ENCODE measurements at regions not wholly inside any gene's neighbourhood (a gene's known extent, or its start where the extent isn't known, plus 50 kb on each side); places are given as distances from the start of the nearest gene placed in this dataset.

DNA sequence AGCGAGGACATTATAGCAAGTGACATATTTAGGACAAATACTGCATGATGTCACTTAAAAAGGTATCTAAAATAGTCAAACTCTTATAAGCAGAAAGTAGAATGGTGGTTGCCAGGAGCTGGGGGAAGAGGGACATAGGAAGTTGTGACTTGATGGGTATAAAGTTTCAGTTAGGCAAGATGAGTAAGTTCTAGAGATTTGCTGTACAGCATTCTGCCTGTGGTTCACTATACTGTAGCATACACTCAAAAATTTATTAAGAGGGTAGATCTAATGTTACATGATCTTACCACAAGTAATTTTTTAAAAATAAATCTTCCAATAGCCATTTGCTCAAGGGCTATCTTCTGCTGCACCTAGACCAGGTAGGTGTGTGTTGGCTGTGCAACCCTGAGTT is 78.1 kb upstream of the NPAS2 start:
- no peaks in the 10 kb centered on the region for H3K9me3 ChIP-seq
- no peak overlapping the region for H3K4me3 ChIP-seq (replicated peaks in 1 of 3)
- WGBS, 2 donors: 88 to 96% methylated on average over 1 of the region's 1 CpG
- no peaks in the 10 kb centered on the region for H3K4me1 ChIP-seq
- no peak for DNase-seq
- intact Hi-C loops (cut with DNase I): no loop called here
- H3K27me3 ChIP-seq: no peaks in the 10 kb centered on the region
- no peaks in the 10 kb centered on the region for H3K36me3 ChIP-seq
- TF ChIP-seq, protein P1, sequence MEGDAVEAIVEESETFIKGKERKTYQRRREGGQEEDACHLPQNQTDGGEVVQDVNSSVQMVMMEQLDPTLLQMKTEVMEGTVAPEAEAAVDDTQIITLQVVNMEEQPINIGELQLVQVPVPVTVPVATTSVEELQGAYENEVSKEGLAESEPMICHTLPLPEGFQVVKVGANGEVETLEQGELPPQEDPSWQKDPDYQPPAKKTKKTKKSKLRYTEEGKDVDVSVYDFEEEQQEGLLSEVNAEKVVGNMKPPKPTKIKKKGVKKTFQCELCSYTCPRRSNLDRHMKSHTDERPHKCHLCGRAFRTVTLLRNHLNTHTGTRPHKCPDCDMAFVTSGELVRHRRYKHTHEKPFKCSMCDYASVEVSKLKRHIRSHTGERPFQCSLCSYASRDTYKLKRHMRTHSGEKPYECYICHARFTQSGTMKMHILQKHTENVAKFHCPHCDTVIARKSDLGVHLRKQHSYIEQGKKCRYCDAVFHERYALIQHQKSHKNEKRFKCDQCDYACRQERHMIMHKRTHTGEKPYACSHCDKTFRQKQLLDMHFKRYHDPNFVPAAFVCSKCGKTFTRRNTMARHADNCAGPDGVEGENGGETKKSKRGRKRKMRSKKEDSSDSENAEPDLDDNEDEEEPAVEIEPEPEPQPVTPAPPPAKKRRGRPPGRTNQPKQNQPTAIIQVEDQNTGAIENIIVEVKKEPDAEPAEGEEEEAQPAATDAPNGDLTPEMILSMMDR (IDR thresholded peaks at IDR 0.05): no peak
- no peak for TF ChIP-seq POLR2A (IDR thresholded peaks at IDR 0.05)
- H3K27ac ChIP-seq: no peak overlapping the region

DNA sequence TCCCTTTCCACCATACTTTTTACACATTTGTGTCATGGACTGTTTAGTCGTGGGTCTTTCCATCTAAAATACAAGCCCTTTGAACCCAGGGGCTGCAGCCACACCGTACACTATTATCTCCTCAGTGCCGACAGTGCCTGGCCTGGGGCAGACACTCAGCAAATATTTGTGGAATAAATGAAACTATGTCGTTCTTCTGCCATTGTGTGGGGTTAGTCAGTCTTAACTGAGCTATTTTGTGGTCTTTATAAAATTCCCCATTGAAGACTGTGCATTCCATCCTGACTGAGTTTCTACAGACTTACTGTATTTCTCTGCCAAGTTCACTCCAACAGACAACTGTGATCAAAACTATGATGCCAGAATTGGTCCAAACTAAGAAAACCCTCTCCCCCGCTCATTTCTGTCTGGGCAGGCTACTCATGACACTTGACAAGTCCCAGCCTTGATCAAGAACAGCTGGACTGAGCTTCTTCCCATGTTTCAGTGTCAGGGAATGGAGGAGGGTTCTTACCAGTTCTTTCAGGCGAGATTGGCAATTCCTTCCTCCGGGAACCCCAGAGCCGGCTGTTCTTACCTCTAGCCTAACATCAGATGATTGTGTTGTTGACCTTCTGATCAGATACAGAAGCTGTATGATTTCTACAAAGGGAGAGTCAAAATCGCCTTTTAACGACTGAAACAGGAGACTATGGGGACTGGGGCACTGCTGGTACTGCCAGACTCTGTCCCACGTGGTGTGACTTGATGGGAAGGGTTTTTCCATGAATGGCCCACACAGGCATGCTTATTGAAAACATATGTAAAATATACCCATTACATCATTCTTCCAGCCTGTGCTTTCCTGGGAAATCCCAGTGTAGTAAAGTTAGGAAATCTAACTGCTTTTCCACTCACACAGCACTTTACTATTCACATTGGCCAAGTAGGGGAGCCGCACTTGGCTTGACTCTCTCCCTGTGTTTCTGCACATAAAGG is 77.4 kb upstream of the NPAS2 start:
- H3K4me1 ChIP-seq: no peaks in the 10 kb centered on the region
- no peaks in the 10 kb centered on the region for H3K36me3 ChIP-seq
- intact Hi-C loops (cut with DNase I): no loop called here
- H3K27me3 ChIP-seq: no peaks in the 10 kb centered on the region
- TF ChIP-seq POLR2A (IDR thresholded peaks at IDR 0.05): no peak
- TF ChIP-seq, protein P1 (IDR thresholded peaks at IDR 0.05): no peak
- no peaks in the 10 kb centered on the region for H3K9me3 ChIP-seq
- 74 to 77% methylated on average over 12 of the region's 12 CpGs for WGBS, 2 donors
- H3K4me3 ChIP-seq (replicated peaks in 1 of 3): no peak overlapping the region
- H3K27ac ChIP-seq: no peak overlapping the region
- no peak for DNase-seq

DNA sequence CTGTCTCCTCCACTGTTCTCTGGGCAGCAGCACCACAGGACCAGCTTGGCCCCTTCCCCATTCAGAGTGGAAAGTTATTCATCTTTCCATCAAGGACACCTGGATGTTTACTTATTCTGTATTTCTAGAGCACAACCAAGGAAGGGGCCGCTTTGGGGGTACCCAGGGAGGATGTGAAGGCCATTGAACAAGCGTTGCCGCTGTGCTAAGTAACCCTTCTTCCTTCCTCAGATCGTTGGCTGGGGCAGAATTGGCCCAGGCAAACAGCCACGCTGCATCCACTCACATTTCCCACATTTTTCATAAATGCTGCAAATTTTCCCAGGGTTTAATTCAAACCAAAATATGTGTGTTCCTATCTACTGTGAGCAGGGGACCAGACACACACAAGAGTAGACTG is 76.2 kb upstream of the NPAS2 start:
- no peak overlapping the region for H3K27ac ChIP-seq
- WGBS, 2 donors: 54 to 56% methylated on average over 5 of the region's 5 CpGs
- no peaks in the 10 kb centered on the region for H3K9me3 ChIP-seq
- H3K4me3 ChIP-seq (replicated peaks in 1 of 3): no peak overlapping the region
- no peaks in the 10 kb centered on the region for H3K4me1 ChIP-seq
- H3K27me3 ChIP-seq: no peaks in the 10 kb centered on the region
- TF ChIP-seq, protein P1 (IDR thresholded peaks at IDR 0.05): no peak
- no peak for DNase-seq
- intact Hi-C loops (cut with DNase I): no loop called here
- no peaks in the 10 kb centered on the region for H3K36me3 ChIP-seq

GRCh38 chr2:100744184-100744583 is 75.8 kb upstream of the NPAS2 start:
- DNase-seq: no peak
- no peak overlapping the region for H3K4me3 ChIP-seq (replicated peaks in 1 of 3)
- no peaks in the 10 kb centered on the region for H3K4me1 ChIP-seq
- TF ChIP-seq POLR2A (IDR thresholded peaks at IDR 0.05): no peak
- TF ChIP-seq, protein P1 (IDR thresholded peaks at IDR 0.05): no peak
- H3K36me3 ChIP-seq: no peaks in the 10 kb centered on the region
- H3K27me3 ChIP-seq: no peaks in the 10 kb centered on the region
- intact Hi-C loops (cut with DNase I): no loop called here
- H3K27ac ChIP-seq: no peak overlapping the region
- H3K9me3 ChIP-seq: no peaks in the 10 kb centered on the region
- 87 to 92% methylated on average over 11 of the region's 11 CpGs for WGBS, 2 donors

DNA sequence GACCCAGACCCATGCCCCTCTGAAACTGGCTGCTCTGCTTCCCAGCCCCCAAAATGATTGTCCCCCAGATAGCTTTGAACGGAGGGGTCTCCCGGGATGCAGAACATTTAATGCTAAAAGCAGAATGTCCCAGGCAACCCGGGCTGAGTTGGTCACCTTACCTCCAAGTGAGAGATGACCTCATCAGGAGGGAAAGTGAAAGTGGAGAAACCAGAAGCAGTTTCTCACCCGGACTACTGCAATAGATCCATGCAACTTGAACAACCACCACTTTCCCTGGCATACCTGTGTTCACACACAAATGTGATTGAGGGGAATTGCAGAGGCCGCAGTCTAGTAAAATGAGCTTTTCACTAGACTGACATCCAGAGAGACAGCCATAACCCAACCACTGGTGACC is 75.3 kb upstream of the NPAS2 start:
- DNase-seq: peak in 1 of 2 donors; percentile 2
- no peak overlapping the region for H3K27ac ChIP-seq
- no peak overlapping the region for H3K4me3 ChIP-seq (replicated peaks in 1 of 3)
- 69 to 87% methylated on average over 5 of the region's 5 CpGs for WGBS, 2 donors
- no peaks in the 10 kb centered on the region for H3K4me1 ChIP-seq
- H3K9me3 ChIP-seq: no peaks in the 10 kb centered on the region
- intact Hi-C loops (cut with DNase I): no loop called here
- no peaks in the 10 kb centered on the region for H3K27me3 ChIP-seq
- H3K36me3 ChIP-seq: no peaks in the 10 kb centered on the region
- TF ChIP-seq, protein P1 (IDR thresholded peaks at IDR 0.05): no peak
- no peak for TF ChIP-seq POLR2A (IDR thresholded peaks at IDR 0.05)
